GM23338 (cell line): ENCODE measurements at regions not wholly inside any gene's neighbourhood (a gene's known extent, or its start where the extent isn't known, plus 50 kb on each side); places are given as distances from the start of the nearest gene placed in this dataset.
"Not testable (repeated sequence)": the region's sequence is repeated elsewhere in the genome, so short reads cannot be mapped to it uniquely, and the experiment has no call there.

Experiments used
- ATAC-seq: fragments of 200-7000 bp; cut with Tn5 transposase; 3 replicates; pipeline ENCODE4 v1.9.1; 2020
- DNase-seq: peaks from one replicate; pipeline ENCODE4 v3.0.0-alpha.2; 2015; ENCODE audit warnings: low spot score
- H2AFZ ChIP-seq: fragments of 200-600 bp; sonication (generic); 2 replicates; pipeline ENCODE4 v1.8.0; 2016; ENCODE audit warnings: antibody characterized with exemption, mild to moderate bottlenecking, moderate library complexity
- H3F3A ChIP-seq: fragments of 200-600 bp; sonication (generic); replicated peaks from 2 replicates; pipeline ENCODE4 v1.8.0; 2017; ENCODE audit warnings: antibody characterized with exemption, mixed run types, low read depth
- H3K27ac ChIP-seq: fragments of 200-600 bp; sonication (generic); 2 replicates; pipeline ENCODE4 v1.6.1; 2016; ENCODE audit warnings: low read depth
- H3K27me3 ChIP-seq: fragments of 200-600 bp; sonication (generic); 2 replicates; pipeline ENCODE4 v1.8.0; 2016; ENCODE audit warnings: mild to moderate bottlenecking, mixed run types, moderate library complexity; ENCODE audit not compliant: insufficient read depth
- H3K36me3 ChIP-seq: fragments of 200-600 bp; sonication (generic); 2 replicates; pipeline ENCODE4 v1.8.0; 2016; ENCODE audit warnings: mild to moderate bottlenecking; ENCODE audit not compliant: insufficient read depth
- H3K4me1 ChIP-seq: fragments of 200-600 bp; sonication (generic); 2 replicates; pipeline ENCODE4 v1.8.0; 2016; ENCODE audit warnings: mild to moderate bottlenecking, moderate library complexity; ENCODE audit not compliant: insufficient read depth
- H3K4me2 ChIP-seq: fragments of 200-600 bp; sonication (generic); 2 replicates; pipeline ENCODE4 v1.7.1; 2017; ENCODE audit warnings: mixed run types
- H3K4me3 ChIP-seq: fragments of 200-600 bp; sonication (generic); 2 replicates; pipeline ENCODE4 v1.6.1; 2016; ENCODE audit warnings: mixed run types
- H3K79me2 ChIP-seq: fragments of 200-600 bp; sonication (generic); replicated peaks from 2 replicates; pipeline ENCODE4 v1.8.0; 2017; ENCODE audit warnings: mild to moderate bottlenecking; ENCODE audit not compliant: insufficient read depth
- H3K9me2 ChIP-seq: fragments of 200-600 bp; sonication (generic); 2 replicates; pipeline ENCODE4 v1.8.0; 2017; ENCODE audit not compliant: insufficient read depth
- H4K20me1 ChIP-seq: fragments of 200-600 bp; sonication (generic); replicated peaks from 2 replicates; pipeline ENCODE4 v1.8.0; 2017; ENCODE audit warnings: mild to moderate bottlenecking; ENCODE audit not compliant: insufficient read depth
- H3K27ac Mint-ChIP-seq: 2 replicates; pipeline ENCODE4 v1.8.0; 2020; ENCODE audit warnings: inconsistent platforms, mild to moderate bottlenecking, moderate library complexity, mixed read lengths
- H3K27me3 Mint-ChIP-seq: 3 replicates; pipeline ENCODE4 v1.8.0; 2022; ENCODE audit warnings: low read depth, mild to moderate bottlenecking, moderate library complexity, mixed read lengths, inconsistent platforms; ENCODE audit not compliant: insufficient read depth, poor library complexity
- H3K36me3 Mint-ChIP-seq: 3 replicates; pipeline ENCODE4 v1.8.0; 2021; ENCODE audit warnings: low read depth, mild to moderate bottlenecking, inconsistent platforms, moderate library complexity, mixed read lengths
- H3K4me1 Mint-ChIP-seq: 3 replicates; pipeline ENCODE4 v1.8.0; 2020; ENCODE audit warnings: mild to moderate bottlenecking, inconsistent platforms, mixed read lengths
- H3K4me3 Mint-ChIP-seq: 3 replicates; pipeline ENCODE4 v1.8.0; 2021; ENCODE audit warnings: moderate library complexity, mild to moderate bottlenecking, inconsistent platforms, mixed read lengths
- H3K9me3 Mint-ChIP-seq: 3 replicates; pipeline ENCODE4 v1.8.0; 2020; ENCODE audit warnings: moderate library complexity, mild to moderate bottlenecking, inconsistent platforms, mixed read lengths
- EZH2 ChIP-seq: fragments of 200-600 bp; sonication (generic); IDR thresholded peaks from one replicate; pipeline ENCODE4 v1.8.0; 2017; ENCODE audit warnings: antibody characterized with exemption, mild to moderate bottlenecking, low read depth; ENCODE audit not compliant: unreplicated experiment
- EZH2phosphoT487 ChIP-seq: fragments of 200-600 bp; sonication (generic); IDR thresholded peaks from one replicate; pipeline ENCODE4 v1.8.1; 2018; ENCODE audit warnings: antibody characterized with exemption; ENCODE audit not compliant: unreplicated experiment
- ZNF114 ChIP-seq: fragments of 250-450 bp; sonication (Bioruptor Pico); IDR thresholded peaks from 2 replicates; pipeline ENCODE4 v1.5.0; 2020; ENCODE audit warnings: mild to moderate bottlenecking, moderate library complexity
- TF ChIP-seq, protein P1 (sequence below), 2 experiments: fragments of 200-600 bp in 1 of 2; sonication (generic) in 1 of 2; conservative IDR thresholded peaks; 2 replicates each; pipeline versions ENCODE4 v1.5.1 to v1.6.1; 2016 to 2017; ENCODE audit warnings: antibody characterized with exemption in 2 of 2, low read depth in 2 of 2, mild to moderate bottlenecking in 2 of 2, moderate library complexity in 1 of 2
- TF ChIP-seq, protein P2 (sequence below): fragments of 250-450 bp; sonication (Bioruptor Pico); IDR thresholded peaks from 2 replicates; pipeline ENCODE4 v1.5.0; 2020; ENCODE audit warnings: mild to moderate bottlenecking, moderate library complexity

GRCh38 chr11:90426442-90426841 lies 203.6 kb upstream of the CHORDC1 start:
- H3K4me1 Mint-ChIP-seq, result peaks cover 9% of the 10 kb centered on the region
- Histone ChIP-seq H4K20me1 (no peaks in the 10 kb centered on the region), H3K36me3 (no peaks in the 10 kb centered on the region), H2AFZ (no peak overlapping the region), H3K27me3 (no peaks in the 10 kb centered on the region), H3K27ac (no peak overlapping the region), H3F3A (no peaks in the 10 kb centered on the region), H3K4me1 (peaks cover 6% of the 10 kb centered on the region; the same call in 1 of the 2 replicates), H3K4me3 (no peak overlapping the region), H3K79me2 (no peaks in the 10 kb centered on the region), H3K9me2 (no peaks in the 10 kb centered on the region), H3K4me2 (no peak overlapping the region)
- DNase-seq (no peak), ATAC-seq (no peak)
- H3K9me3 Mint-ChIP-seq, result no peaks in the 10 kb centered on the region
- TF ChIP-seq, protein P1, sequence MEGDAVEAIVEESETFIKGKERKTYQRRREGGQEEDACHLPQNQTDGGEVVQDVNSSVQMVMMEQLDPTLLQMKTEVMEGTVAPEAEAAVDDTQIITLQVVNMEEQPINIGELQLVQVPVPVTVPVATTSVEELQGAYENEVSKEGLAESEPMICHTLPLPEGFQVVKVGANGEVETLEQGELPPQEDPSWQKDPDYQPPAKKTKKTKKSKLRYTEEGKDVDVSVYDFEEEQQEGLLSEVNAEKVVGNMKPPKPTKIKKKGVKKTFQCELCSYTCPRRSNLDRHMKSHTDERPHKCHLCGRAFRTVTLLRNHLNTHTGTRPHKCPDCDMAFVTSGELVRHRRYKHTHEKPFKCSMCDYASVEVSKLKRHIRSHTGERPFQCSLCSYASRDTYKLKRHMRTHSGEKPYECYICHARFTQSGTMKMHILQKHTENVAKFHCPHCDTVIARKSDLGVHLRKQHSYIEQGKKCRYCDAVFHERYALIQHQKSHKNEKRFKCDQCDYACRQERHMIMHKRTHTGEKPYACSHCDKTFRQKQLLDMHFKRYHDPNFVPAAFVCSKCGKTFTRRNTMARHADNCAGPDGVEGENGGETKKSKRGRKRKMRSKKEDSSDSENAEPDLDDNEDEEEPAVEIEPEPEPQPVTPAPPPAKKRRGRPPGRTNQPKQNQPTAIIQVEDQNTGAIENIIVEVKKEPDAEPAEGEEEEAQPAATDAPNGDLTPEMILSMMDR (conservative IDR thresholded peaks at IDR 0.05; ENCODE audit: low read depth in 2 of 2), result no peak
- TF ChIP-seq EZH2 (no peak), EZH2phosphoT487 (no peak)
- H3K36me3 Mint-ChIP-seq, result peaks cover 8% of the 10 kb centered on the region; the same call in 1 of the 3 replicates
- no peaks in the 10 kb centered on the region for H3K27me3 Mint-ChIP-seq
- H3K4me3 Mint-ChIP-seq, result no peak overlapping the region
- H3K27ac Mint-ChIP-seq, result peak overlapping the region; percentile 28; the same call in 1 of the 2 replicates

- Histone ChIP-seq H3K36me3 (no peaks in the 10 kb centered on the region), H3K9me2 (no peaks in the 10 kb centered on the region), H3K4me3 (no peak overlapping the region), H3K27me3 (no peaks in the 10 kb centered on the region), H4K20me1 (no peaks in the 10 kb centered on the region), H3K79me2 (no peaks in the 10 kb centered on the region), H3K4me1 (peaks cover 6% of the 10 kb centered on the region; the same call in 1 of the 2 replicates), H3F3A (no peaks in the 10 kb centered on the region), H2AFZ (peak overlapping the region; percentile 12; the same call in 1 of the 2 replicates), H3K27ac (no peak overlapping the region; the same call in 1 of the 2 replicates), H3K4me2 (no peak overlapping the region)
- DNase-seq (no peak), ATAC-seq (no peak)
- Mint-ChIP-seq H3K4me1 (peaks cover 9% of the 10 kb centered on the region), H3K9me3 (no peaks in the 10 kb centered on the region), H3K36me3 (peaks cover 8% of the 10 kb centered on the region; the same call in 1 of the 3 replicates), H3K27me3 (no peaks in the 10 kb centered on the region), H3K27ac (peak overlapping the region; percentile 92), H3K4me3 (no peak overlapping the region)
- TF ChIP-seq ZNF114, result no peak
- TF ChIP-seq, protein P2, sequence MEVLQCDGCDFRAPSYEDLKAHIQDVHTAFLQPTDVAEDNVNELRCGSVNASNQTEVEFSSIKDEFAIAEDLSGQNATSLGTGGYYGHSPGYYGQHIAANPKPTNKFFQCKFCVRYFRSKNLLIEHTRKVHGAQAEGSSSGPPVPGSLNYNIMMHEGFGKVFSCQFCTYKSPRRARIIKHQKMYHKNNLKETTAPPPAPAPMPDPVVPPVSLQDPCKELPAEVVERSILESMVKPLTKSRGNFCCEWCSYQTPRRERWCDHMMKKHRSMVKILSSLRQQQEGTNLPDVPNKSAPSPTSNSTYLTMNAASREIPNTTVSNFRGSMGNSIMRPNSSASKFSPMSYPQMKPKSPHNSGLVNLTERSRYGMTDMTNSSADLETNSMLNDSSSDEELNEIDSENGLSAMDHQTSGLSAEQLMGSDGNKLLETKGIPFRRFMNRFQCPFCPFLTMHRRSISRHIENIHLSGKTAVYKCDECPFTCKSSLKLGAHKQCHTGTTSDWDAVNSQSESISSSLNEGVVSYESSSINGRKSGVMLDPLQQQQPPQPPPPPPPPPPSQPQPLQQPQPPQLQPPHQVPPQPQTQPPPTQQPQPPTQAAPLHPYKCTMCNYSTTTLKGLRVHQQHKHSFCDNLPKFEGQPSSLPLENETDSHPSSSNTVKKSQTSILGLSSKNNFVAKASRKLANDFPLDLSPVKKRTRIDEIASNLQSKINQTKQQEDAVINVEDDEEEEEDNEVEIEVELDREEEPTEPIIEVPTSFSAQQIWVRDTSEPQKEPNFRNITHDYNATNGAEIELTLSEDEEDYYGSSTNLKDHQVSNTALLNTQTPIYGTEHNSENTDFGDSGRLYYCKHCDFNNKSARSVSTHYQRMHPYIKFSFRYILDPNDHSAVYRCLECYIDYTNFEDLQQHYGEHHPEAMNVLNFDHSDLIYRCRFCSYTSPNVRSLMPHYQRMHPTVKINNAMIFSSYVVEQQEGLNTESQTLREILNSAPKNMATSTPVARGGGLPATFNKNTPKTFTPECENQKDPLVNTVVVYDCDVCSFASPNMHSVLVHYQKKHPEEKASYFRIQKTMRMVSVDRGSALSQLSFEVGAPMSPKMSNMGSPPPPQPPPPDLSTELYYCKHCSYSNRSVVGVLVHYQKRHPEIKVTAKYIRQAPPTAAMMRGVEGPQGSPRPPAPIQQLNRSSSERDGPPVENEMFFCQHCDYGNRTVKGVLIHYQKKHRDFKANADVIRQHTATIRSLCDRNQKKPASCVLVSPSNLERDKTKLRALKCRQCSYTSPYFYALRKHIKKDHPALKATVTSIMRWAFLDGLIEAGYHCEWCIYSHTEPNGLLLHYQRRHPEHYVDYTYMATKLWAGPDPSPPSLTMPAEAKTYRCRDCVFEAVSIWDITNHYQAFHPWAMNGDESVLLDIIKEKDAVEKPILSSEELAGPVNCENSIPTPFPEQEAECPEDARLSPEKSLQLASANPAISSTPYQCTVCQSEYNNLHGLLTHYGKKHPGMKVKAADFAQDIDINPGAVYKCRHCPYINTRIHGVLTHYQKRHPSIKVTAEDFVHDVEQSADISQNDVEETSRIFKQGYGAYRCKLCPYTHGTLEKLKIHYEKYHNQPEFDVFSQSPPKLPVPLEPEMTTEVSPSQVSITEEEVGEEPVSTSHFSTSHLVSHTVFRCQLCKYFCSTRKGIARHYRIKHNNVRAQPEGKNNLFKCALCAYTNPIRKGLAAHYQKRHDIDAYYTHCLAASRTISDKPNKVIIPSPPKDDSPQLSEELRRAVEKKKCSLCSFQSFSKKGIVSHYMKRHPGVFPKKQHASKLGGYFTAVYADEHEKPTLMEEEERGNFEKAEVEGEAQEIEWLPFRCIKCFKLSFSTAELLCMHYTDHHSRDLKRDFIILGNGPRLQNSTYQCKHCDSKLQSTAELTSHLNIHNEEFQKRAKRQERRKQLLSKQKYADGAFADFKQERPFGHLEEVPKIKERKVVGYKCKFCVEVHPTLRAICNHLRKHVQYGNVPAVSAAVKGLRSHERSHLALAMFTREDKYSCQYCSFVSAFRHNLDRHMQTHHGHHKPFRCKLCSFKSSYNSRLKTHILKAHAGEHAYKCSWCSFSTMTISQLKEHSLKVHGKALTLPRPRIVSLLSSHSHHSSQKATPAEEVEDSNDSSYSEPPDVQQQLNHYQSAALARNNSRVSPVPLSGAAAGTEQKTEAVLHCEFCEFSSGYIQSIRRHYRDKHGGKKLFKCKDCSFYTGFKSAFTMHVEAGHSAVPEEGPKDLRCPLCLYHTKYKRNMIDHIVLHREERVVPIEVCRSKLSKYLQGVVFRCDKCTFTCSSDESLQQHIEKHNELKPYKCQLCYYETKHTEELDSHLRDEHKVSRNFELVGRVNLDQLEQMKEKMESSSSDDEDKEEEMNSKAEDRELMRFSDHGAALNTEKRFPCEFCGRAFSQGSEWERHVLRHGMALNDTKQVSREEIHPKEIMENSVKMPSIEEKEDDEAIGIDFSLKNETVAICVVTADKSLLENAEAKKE (CRISPR knock-in tag), result no peak
Observed at GRCh38 chr11:90423378-90423777, 200.5 kb upstream of the CHORDC1 start.

GRCh38 chr11:90422787-90423186 lies 199.9 kb upstream of the CHORDC1 start:
- not testable (repeated sequence) for H3K27me3 ChIP-seq, H3K4me1 Mint-ChIP-seq, H3K36me3 Mint-ChIP-seq, H4K20me1 ChIP-seq, H3K27me3 Mint-ChIP-seq, H3K4me3 ChIP-seq, ATAC-seq, H3K4me1 ChIP-seq, H3K79me2 ChIP-seq, H3K9me2 ChIP-seq, H3F3A ChIP-seq, H3K36me3 ChIP-seq, DNase-seq, H3K27ac ChIP-seq, H3K9me3 Mint-ChIP-seq, H3K4me2 ChIP-seq, H3K4me3 Mint-ChIP-seq
- peak overlapping the region; percentile 92 for H3K27ac Mint-ChIP-seq
- peak overlapping the region; percentile 12; the same call in 1 of the 2 replicates for H2AFZ ChIP-seq
